DOHH2 (cell line): ENCODE measurements at regions not wholly inside any gene's neighbourhood (a gene's known extent, or its start where the extent isn't known, plus 50 kb on each side); places are given as distances from the start of the nearest gene placed in this dataset.

Source experiments
- H3F3A ChIP-seq: fragments of 200-600 bp; sonication (generic), shearing (Covaris generic); 2 replicates; pipeline ENCODE4 v1.6.0; 2016; ENCODE audit warnings: antibody characterized with exemption, mild to moderate bottlenecking; ENCODE audit not compliant: control insufficient read depth, insufficient read depth
- H3K27ac ChIP-seq: fragments of 200-600 bp; sonication (generic); 2 replicates; pipeline ENCODE4 v1.5.1; 2014; ENCODE audit warnings: low read depth, mild to moderate bottlenecking, low read length, moderate library complexity
- H3K27me3 ChIP-seq: fragments of 200-600 bp; sonication (generic); 2 replicates; pipeline ENCODE4 v1.6.1; 2014; ENCODE audit warnings: mild to moderate bottlenecking, low read length, mixed read lengths; ENCODE audit not compliant: control insufficient read depth
- H3K36me3 ChIP-seq: fragments of 200-600 bp; sonication (generic); 2 replicates; pipeline ENCODE4 v1.6.1; 2014; ENCODE audit warnings: mild to moderate bottlenecking, low read length, moderate library complexity, mixed read lengths; ENCODE audit not compliant: control insufficient read depth
- H3K4me1 ChIP-seq: fragments of 200-600 bp; sonication (generic); 2 replicates; pipeline ENCODE4 v1.6.1; 2014; ENCODE audit warnings: mild to moderate bottlenecking, low read length, mixed read lengths; ENCODE audit not compliant: control insufficient read depth
- H3K4me2 ChIP-seq: fragments of 200-600 bp; sonication (generic); 2 replicates; pipeline ENCODE4 v1.6.0; 2014; ENCODE audit warnings: mild to moderate bottlenecking, low read length, moderate library complexity
- H3K4me3 ChIP-seq: fragments of 200-600 bp; sonication (generic); 2 replicates; pipeline ENCODE4 v1.5.1; 2014; ENCODE audit warnings: mild to moderate bottlenecking, low read length, mixed read lengths
- H3K79me2 ChIP-seq: fragments of 200-600 bp; sonication (generic); 2 replicates; pipeline ENCODE4 v1.6.1; 2014; ENCODE audit warnings: mild to moderate bottlenecking, low read length, mixed read lengths; ENCODE audit not compliant: control insufficient read depth
- H3K9me2 ChIP-seq: fragments of 200-600 bp; sonication (generic); replicated peaks from 2 replicates; pipeline ENCODE4 v1.6.1; 2014; ENCODE audit warnings: mild to moderate bottlenecking, low read length, mixed read lengths; ENCODE audit not compliant: control insufficient read depth
- H3K9me3 ChIP-seq: fragments of 200-600 bp; sonication (generic); 2 replicates; pipeline ENCODE4 v1.6.1; 2014; ENCODE audit warnings: antibody characterized with exemption, low read length, mixed read lengths; ENCODE audit not compliant: control insufficient read depth, insufficient read depth
- H4K20me1 ChIP-seq: fragments of 200-600 bp; sonication (generic); 2 replicates; pipeline ENCODE4 v1.6.0; 2014; ENCODE audit warnings: low read depth, mild to moderate bottlenecking, antibody characterized with exemption, low read length, moderate library complexity; ENCODE audit not compliant: control insufficient read depth, insufficient read depth
- CTCF ChIP-seq: fragments of 200-600 bp; sonication (generic); IDR thresholded peaks from one replicate; pipeline ENCODE4 v1.5.1; 2014; ENCODE audit warnings: antibody characterized with exemption, mild to moderate bottlenecking, low read depth, low read length; ENCODE audit not compliant: poor library complexity, severe bottlenecking
- EZH2phosphoT487 ChIP-seq: fragments of 200-600 bp; sonication (generic); IDR thresholded peaks from 2 replicates; pipeline ENCODE4 v1.6.1; 2017; ENCODE audit warnings: borderline replicate concordance, mild to moderate bottlenecking, antibody characterized with exemption, low read length, moderate library complexity, mixed read lengths

- H3K9me2 ChIP-seq: no peaks in the 10 kb centered on the region
- H3K27ac ChIP-seq: no peak overlapping the region
- TF ChIP-seq EZH2phosphoT487: no peak
- TF ChIP-seq CTCF: no peak
- H3K4me1 ChIP-seq: peaks cover 3% of the 10 kb centered on the region; the same call in 1 of the 2 replicates
- H3F3A ChIP-seq: no peaks in the 10 kb centered on the region
- no peaks in the 10 kb centered on the region for H3K79me2 ChIP-seq
- H3K9me3 ChIP-seq: no peaks in the 10 kb centered on the region
- no peaks in the 10 kb centered on the region for H3K36me3 ChIP-seq
- H4K20me1 ChIP-seq: no peaks in the 10 kb centered on the region
- no peaks in the 10 kb centered on the region for H3K27me3 ChIP-seq
- H3K4me2 ChIP-seq: no peak overlapping the region
- no peak overlapping the region for H3K4me3 ChIP-seq
Observed at GRCh38 chr5:111931655-111932054, 174.7 kb upstream of the NREP start.

- TF ChIP-seq CTCF: no peak
- no peak for TF ChIP-seq EZH2phosphoT487
Observed at GRCh38 chr5:111930905-111931461, 174.0 kb upstream of the NREP start.

GRCh38 chr5:111930449-111930848, 173.5 kb upstream of the NREP start:
- no peak overlapping the region for H3K4me3 ChIP-seq
- H3K9me2 ChIP-seq: no peaks in the 10 kb centered on the region
- no peak for TF ChIP-seq CTCF
- TF ChIP-seq EZH2phosphoT487: no peak
- no peaks in the 10 kb centered on the region for H3F3A ChIP-seq
- H3K27ac ChIP-seq: no peak overlapping the region
- no peaks in the 10 kb centered on the region for H3K79me2 ChIP-seq
- no peaks in the 10 kb centered on the region for H4K20me1 ChIP-seq
- H3K27me3 ChIP-seq: no peaks in the 10 kb centered on the region
- H3K4me2 ChIP-seq: no peak overlapping the region
- no peaks in the 10 kb centered on the region for H3K36me3 ChIP-seq
- no peaks in the 10 kb centered on the region for H3K9me3 ChIP-seq
- peaks cover 3% of the 10 kb centered on the region; the same call in 1 of the 2 replicates for H3K4me1 ChIP-seq

More at GRCh38 chr5:111930905-111931461, 174.0 kb upstream of the NREP start:
- Histone ChIP-seq H3K9me2 (no peaks in the 10 kb centered on the region), H3K27me3 (no peaks in the 10 kb centered on the region), H3K4me1 (peaks cover 3% of the 10 kb centered on the region; the same call in 1 of the 2 replicates), H3K36me3 (no peaks in the 10 kb centered on the region), H3F3A (no peaks in the 10 kb centered on the region), H3K27ac (no peak overlapping the region), H4K20me1 (no peaks in the 10 kb centered on the region), H3K4me2 (no peak overlapping the region), H3K9me3 (no peaks in the 10 kb centered on the region), H3K4me3 (no peak overlapping the region), H3K79me2 (no peaks in the 10 kb centered on the region)
